ENCODE measurements at regions not wholly inside any gene's neighbourhood (a gene's known extent, or its start where the extent isn't known, plus 50 kb on each side); places are given as distances from the start of the nearest gene placed in this dataset.
"Not testable (repeated sequence)": the region's sequence is repeated elsewhere in the genome, so short reads cannot be mapped to it uniquely, and the experiment has no call there.

DNA sequence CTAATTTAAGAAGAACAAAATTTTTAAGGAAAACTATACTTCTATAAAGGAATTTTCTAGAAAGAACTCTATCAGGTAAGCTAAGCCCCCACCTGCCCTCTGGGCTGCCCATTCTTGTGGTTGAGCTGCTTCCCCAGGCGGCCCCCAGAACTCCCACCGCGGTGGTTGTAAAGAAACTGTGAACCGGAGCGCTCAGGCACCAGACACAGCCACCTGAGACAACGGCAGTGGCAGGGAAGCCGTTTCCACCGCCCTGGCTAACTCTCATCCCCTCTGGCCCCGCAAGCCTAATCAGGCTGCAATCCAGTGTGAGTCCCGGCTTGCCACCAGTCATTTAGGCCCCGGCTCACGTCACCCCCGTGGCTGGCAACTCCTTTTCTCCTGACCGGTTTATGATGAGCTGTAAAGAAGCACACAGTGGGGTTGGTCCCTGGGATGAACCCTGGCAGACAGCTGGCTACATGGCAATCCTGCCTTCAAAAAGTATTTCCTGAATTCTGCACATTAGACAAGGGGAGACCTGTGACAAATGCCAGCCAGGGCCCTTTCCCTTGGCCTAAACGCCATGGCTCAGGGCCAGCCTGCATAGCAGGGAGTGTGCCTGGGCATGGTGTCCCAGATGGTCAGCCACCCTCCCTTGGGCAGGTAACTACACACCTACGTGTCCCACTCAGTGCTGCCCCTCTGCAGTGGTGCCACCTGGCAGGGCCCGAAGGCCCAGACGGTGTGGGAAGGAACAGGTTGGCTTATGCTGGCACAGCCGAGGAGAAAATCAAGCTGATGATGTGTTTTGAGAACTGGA, 63.8 kb upstream of the GPR31 start:
- H3K27ac Mint-ChIP-seq: no peak overlapping the region
- no peaks in the 10 kb centered on the region for H3K36me3 Mint-ChIP-seq
- DNase-seq (ENCODE audit: low spot score in 2 of 2): no peak
- no peak overlapping the region for H3K4me3 Mint-ChIP-seq
- no peak for ATAC-seq
- H3K9me3 Mint-ChIP-seq: no peaks in the 10 kb centered on the region
- no peaks in the 10 kb centered on the region for H3K4me1 Mint-ChIP-seq

DNA sequence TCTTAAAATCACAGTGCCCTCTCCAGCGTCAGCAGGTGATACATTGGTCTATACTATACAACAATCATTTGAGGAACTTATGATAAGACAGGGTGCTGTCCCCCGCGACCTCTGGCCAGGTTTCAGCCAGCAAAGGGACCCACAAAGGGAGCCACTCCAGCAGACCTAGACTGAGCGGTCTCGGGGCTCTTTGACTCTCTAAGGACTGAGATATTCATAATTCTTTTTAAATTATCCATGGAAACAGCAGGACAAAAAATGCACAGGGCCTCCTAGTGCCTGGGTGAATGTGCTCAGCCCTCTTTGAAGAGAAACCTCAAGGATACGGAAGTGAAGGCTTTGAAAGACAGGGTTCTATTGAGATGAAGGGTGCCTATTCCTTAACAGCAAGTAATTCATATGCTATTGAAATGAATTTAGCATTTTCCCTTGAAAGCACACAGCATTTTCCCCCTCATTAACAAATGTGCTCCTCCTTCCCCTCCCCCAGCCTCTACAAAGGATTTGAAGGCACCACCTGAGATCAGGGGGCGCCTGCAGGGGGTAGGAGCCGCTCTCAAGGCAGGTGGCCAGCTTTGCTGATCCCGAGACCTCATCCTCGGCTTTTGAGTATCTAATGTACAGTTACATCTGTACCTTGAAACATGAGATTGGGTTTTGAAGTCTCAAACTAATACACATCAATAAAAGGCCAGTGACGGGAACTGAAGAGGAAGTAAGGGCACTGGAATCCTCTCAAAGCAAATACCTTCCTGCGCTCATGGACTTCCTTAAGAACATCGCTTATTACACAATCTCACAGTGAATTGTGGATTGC, 65.3 kb upstream of the UNC93A start:
- ATAC-seq; H3K4me1 Mint-ChIP-seq; H3K4me3 Mint-ChIP-seq; H3K36me3 Mint-ChIP-seq; H3K9me3 Mint-ChIP-seq; DNase-seq (ENCODE audit: low spot score in 2 of 2); H3K27ac Mint-ChIP-seq: not testable (repeated sequence)

DNA sequence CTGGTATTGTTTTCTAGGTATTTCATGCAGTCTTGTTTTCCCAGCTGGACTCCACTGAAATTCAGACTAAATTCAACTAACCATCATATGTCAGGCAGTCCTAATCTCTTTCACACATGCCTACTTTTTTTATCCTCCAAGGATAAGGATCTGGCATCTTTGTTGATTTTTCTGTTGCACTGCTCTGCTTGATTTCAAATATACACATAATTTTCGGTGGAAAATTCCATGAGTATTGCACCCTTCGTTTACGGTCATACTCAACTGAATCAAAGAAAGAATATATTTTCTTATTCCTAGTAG, 64.8 kb upstream of the UNC93A start:
- Mint-ChIP-seq H3K27ac (no peak overlapping the region), H3K9me3 (no peaks in the 10 kb centered on the region), H3K4me1 (no peaks in the 10 kb centered on the region), H3K36me3 (no peaks in the 10 kb centered on the region), H3K4me3 (no peak overlapping the region)
- DNase-seq (ENCODE audit: low spot score in 2 of 2) (no peak), ATAC-seq (no peak)

DNA sequence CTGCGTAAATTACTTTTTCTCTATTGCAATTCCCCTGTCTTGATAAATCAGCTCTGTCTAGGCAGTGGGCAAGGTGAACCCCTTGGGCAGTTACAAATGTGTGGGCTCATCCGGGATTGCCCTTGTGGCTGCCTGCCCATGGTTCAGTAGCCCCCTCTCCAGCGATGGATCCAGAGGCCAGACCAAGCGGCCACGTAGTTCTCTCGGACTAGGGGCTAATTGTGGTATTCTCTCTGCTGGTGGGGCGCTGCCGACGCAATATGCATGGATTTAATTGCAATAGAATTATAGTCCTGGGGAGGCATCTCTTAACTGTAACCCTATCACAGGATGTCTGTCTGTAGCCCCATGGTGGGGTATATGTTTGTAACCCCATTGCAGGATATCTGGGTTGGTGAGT, 64.3 kb upstream of the UNC93A start:
- Mint-ChIP-seq H3K4me1 (no peaks in the 10 kb centered on the region), H3K4me3 (no peak overlapping the region), H3K36me3 (no peaks in the 10 kb centered on the region), H3K9me3 (no peaks in the 10 kb centered on the region), H3K27ac (no peak overlapping the region)
- ATAC-seq: no peak
- no peak for DNase-seq (ENCODE audit: low spot score in 2 of 2)

DNA sequence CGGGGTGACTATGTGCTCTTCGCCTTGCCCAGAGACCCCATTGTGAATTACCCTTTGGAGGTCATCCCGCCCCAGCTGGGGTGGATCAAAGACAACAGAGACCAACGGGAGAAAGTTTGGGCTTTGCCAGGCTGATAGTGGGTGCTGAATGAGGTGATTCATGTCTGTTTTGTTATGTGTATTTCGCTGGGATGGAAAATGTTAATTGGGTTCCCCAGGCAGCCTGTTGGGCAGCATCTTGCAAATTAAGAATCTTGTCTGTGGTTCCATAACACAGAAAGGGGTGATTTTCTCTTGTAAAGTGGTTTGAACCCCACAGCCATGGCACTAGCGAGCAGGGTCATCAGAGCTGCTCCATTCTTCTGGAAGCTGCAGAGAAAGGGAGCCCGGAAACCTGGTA, 63.1 kb upstream of the UNC93A start:
- no peaks in the 10 kb centered on the region for H3K4me1 Mint-ChIP-seq
- no peak overlapping the region for H3K27ac Mint-ChIP-seq
- H3K9me3 Mint-ChIP-seq: no peaks in the 10 kb centered on the region
- H3K4me3 Mint-ChIP-seq: no peak overlapping the region
- H3K36me3 Mint-ChIP-seq: no peaks in the 10 kb centered on the region
- ATAC-seq (no peak), DNase-seq (ENCODE audit: low spot score in 2 of 2) (no peak)

DNA sequence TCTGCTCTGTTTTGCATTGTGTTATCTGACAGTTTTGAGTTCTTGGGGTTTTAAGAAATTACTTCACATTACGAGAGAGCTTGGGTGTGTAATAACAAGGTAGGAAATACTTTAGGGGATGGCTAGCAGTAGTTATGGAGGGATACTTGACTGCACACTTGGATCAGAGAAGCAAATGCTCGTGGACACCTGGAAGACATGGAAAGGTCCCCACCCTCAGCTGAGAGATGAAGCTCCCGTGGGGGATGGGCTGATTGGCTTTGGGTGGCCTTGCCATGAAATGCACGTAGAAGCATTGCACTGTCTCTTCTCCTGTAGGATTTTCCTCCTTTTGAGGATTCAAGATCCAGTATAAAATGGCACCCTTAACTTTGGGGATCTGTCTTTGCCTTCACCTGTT, 61.5 kb upstream of the UNC93A start:
- Mint-ChIP-seq H3K27ac (no peak overlapping the region), H3K36me3 (no peaks in the 10 kb centered on the region), H3K4me1 (no peaks in the 10 kb centered on the region), H3K4me3 (no peak overlapping the region), H3K9me3 (no peaks in the 10 kb centered on the region)
- ATAC-seq (no peak), DNase-seq (ENCODE audit: low spot score in 2 of 2) (no peak)

DNA sequence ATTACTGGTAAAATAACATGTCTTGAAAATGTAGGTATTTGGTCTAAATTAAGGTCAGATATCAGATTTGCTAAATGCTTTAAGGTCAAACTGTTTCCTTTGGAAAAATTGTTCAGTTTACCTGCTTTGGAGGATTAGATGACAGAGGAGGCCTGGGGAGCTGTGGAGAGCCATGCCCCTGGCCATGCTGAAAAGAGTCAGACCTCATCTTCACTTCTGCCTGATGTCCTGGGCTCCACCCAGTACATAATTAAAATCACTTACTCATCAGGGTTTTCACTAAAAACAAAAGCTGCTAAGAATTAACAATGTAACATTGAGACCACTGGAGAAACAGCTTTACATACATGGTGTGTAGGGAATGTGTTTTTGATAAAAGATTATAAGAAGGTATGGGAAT, 60.8 kb upstream of the UNC93A start:
- no peak for ATAC-seq
- DNase-seq (ENCODE audit: low spot score in 2 of 2): no peak
- Mint-ChIP-seq H3K9me3 (no peaks in the 10 kb centered on the region), H3K27ac (no peak overlapping the region), H3K4me3 (no peak overlapping the region), H3K4me1 (no peaks in the 10 kb centered on the region), H3K36me3 (no peaks in the 10 kb centered on the region)

DNA sequence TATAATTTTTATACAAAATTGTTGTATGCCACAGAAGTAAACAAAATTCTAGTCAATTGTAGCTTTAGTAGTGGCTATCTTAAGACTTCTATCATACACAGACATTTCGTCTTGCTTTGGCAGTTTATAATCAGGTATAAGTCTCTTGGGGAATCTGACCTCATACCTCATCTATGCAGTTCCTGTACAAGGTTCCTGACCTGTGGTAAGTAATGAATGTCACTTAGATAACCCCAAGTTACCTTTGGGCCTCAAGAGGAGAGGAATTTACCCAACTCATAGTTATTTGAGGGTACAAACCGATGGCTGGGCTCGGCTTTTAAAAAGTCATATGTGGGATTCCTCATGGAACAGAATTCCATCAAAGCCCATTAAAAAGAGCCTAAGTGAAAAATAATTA, 58.8 kb upstream of the UNC93A start:
- ATAC-seq (no peak), DNase-seq (ENCODE audit: low spot score in 2 of 2) (no peak)
- no peak overlapping the region for H3K4me3 Mint-ChIP-seq
- H3K27ac Mint-ChIP-seq: no peak overlapping the region
- no peaks in the 10 kb centered on the region for H3K36me3 Mint-ChIP-seq
- H3K4me1 Mint-ChIP-seq: no peaks in the 10 kb centered on the region
- no peaks in the 10 kb centered on the region for H3K9me3 Mint-ChIP-seq

DNA sequence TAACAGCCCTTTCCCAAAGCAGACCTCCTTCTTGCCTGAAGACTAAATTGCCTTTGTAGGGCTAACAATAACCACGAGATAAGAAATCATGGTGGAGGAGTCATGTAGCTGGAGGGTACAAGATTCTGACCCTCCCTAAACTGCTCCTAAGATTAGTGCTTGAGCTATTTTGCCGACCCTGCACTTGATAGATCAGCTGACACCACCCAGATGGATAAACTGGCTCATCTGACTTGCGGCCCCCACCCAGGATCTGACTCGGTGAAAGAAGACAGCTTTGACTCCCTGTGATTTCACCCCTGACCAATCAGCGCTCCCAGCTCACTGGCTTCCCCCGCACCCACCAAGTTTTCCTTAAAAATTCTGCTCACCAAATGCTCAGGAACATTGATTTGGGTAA, 57.6 kb upstream of the UNC93A start:
- Mint-ChIP-seq H3K9me3 (no peaks in the 10 kb centered on the region), H3K27ac (no peak overlapping the region), H3K4me1 (no peaks in the 10 kb centered on the region), H3K4me3 (no peak overlapping the region), H3K36me3 (no peaks in the 10 kb centered on the region)
- ATAC-seq (no peak), DNase-seq (ENCODE audit: low spot score in 2 of 2) (no peak)

DNA sequence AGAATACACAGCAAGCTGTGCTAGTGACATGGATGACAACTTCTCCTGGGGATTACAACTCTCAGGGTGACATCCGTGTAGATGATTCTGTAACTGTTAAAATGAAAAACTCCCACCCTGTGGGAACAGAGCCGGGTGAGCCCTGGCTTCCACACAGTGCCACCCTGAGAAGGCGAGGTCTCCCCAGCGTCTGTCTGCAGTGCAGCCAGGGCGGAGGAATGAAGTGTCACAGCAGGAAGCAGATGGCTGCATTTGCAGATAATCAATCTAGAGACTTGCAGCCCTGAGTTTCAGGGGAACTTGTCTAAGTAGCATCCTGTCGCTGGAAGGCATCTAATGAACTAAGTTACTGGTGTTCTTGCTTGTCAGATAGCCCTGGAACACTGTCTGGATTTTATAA, 56.5 kb upstream of the UNC93A start:
- not testable (repeated sequence) for H3K4me1 Mint-ChIP-seq; H3K9me3 Mint-ChIP-seq; DNase-seq (ENCODE audit: low spot score in 2 of 2); H3K27ac Mint-ChIP-seq; H3K36me3 Mint-ChIP-seq; ATAC-seq; H3K4me3 Mint-ChIP-seq

DNA sequence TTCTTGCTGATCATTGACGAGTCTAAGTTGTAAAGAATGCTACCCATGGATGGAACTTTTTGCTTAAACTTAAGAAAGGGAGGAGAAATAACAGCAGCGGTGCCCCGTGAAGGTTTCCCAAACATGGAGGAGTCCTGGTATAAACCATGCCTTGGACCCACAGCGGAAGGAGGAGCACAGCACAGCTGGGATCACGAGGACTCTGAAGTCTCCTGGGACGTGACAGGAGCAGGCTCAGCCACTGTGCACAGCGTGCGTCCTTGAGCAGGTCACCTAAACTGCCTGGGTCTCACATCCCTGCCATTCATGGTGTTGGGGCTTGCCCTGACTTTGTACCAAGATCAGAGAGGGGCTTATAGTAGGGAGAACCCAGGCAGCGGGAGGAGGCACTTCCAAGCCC, 56.1 kb upstream of the UNC93A start:
- H3K36me3 Mint-ChIP-seq: no peaks in the 10 kb centered on the region
- ATAC-seq (no peak), DNase-seq (ENCODE audit: low spot score in 2 of 2) (no peak)
- H3K4me3 Mint-ChIP-seq: no peak overlapping the region
- no peak overlapping the region for H3K27ac Mint-ChIP-seq
- no peaks in the 10 kb centered on the region for H3K4me1 Mint-ChIP-seq
- H3K9me3 Mint-ChIP-seq: no peaks in the 10 kb centered on the region

DNA sequence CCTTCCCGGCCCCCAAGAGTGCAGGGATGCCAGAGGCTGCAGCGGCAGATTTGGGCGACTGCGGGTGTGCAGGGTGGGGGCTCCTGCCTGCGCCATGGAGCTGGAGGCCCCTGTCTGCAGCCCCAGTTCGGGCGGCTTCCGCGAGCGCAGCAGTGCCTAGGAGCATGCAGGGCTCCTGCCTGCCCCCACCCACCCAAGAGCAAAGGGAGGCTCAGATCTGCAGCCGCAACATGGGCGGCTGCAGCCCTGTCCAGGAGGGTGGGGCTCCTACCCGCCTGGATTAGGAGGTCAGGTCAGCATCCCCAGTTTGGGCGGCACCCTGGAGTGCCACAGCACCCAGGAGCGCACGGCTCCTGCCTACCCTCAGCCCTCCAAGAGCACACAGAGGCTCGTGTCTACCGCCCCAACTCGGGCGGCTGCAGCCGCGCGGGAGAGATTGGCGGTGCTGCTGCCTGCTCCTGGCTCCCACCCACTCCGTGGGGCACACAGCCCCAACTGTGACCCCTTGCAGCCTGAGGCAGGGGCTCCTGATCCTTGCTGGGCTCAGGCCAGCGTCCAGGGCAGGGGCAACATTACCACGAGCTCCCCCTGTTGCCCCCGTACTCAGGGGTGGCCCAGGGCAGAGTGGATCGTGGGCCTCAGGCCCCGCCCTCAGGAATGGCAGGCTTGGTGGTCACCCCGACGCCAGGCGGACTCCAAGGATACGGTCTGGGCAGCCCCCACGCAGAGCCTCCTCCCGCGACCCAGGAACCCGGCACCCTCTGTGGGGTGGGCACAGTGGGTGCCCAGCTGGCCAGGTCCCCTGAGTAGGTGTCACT, 55.5 kb upstream of the UNC93A start:
- H3K36me3 Mint-ChIP-seq: no peaks in the 10 kb centered on the region
- no peak for ATAC-seq
- H3K4me1 Mint-ChIP-seq: no peaks in the 10 kb centered on the region

DNA sequence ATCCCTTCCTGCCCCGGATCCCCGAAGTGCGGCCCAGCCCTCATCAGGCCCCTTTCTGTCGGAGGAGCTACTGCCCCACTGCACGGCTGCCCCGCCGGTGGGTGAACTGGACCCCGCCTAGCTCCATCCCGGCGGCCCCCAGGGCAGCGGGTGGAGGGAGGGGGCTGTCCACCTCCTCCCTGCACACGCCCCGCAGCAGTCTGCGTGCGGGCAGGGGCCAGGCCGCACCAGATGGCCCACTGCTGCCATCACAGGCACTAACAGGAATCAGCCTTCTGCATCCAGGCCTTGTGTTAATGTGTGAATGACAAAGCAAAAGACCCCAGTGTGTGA, 54.9 kb upstream of the UNC93A start:
- Mint-ChIP-seq H3K27ac (no peak overlapping the region), H3K9me3 (no peaks in the 10 kb centered on the region), H3K4me1 (no peaks in the 10 kb centered on the region), H3K36me3 (no peaks in the 10 kb centered on the region), H3K4me3 (no peak overlapping the region)
- no peak for ATAC-seq
- DNase-seq (ENCODE audit: low spot score in 2 of 2): no peak

More for the DNA sequence above, 55.5 kb upstream of the UNC93A start:
- DNase-seq (ENCODE audit: low spot score in 2 of 2): no peak
- no peaks in the 10 kb centered on the region for H3K9me3 Mint-ChIP-seq
- H3K27ac Mint-ChIP-seq: no peak overlapping the region
- no peak overlapping the region for H3K4me3 Mint-ChIP-seq

DNA sequence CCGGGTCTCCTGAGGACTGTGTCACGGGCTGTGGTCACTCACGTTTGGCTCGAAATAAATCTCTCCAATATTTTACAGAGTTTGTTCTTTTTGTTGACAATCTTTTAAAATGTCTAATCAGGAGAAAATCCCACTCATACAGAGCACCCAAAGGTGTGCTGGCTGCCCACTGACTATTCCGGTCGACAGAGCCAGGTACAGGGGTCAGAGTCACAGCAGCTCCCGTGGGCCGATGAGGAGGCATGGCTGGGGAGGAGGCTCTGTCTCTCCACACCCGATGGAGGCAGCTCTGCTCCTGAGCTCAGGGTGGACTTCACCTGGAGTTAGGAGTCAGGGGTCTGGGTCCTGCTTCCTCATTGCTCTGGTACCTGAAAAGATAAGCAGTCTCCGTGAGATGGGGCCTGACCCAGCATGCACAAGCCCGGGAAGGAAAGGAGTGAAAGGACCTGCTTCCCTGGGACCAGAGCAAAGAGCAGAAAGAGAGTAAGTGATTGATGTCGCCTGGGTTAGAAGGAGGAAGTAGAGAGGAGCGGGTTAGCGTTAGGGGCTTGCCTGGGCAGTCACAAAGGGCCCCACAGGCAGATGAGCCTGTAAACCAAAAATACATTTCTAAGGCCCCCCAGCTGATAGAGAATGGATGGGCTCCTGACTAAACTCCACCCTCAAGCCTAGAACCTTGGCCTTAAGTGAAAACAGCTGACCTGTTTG, 53.5 kb upstream of the UNC93A start:
- H3K9me3 Mint-ChIP-seq: no peaks in the 10 kb centered on the region
- DNase-seq (ENCODE audit: low spot score in 2 of 2): no peak
- no peaks in the 10 kb centered on the region for H3K36me3 Mint-ChIP-seq
- no peak overlapping the region for H3K4me3 Mint-ChIP-seq
- no peak overlapping the region for H3K27ac Mint-ChIP-seq
- no peaks in the 10 kb centered on the region for H3K4me1 Mint-ChIP-seq
- ATAC-seq: no peak

DNA sequence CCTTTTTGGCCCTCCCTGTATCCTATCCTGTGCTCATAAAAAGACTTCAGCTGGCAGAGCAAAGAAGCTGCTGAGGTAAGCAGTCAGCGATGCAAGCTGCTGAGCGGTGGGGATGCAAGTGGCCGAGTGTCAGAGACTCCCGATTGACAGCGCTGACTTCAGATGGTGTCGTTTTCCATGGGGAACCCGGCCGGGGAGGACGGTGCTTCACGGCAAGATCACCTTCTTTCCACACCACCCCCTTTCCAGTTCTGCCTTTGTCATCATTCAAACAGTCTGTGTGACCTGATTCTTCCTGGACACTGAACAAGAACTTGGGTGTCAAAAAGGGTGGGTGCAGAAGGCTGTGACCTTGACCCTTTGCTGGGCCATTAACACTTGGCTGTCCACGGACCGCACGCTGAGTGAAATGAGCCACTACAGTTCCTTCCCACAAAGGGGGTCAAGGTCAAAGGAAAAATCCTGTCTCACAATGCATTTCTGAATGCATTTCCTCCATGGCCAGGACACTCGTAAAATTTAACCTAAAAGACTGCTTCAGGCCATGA, 52.9 kb upstream of the UNC93A start:
- no peak for DNase-seq (ENCODE audit: low spot score in 2 of 2)
- no peaks in the 10 kb centered on the region for H3K9me3 Mint-ChIP-seq
- H3K27ac Mint-ChIP-seq: no peak overlapping the region
- no peaks in the 10 kb centered on the region for H3K4me1 Mint-ChIP-seq
- H3K4me3 Mint-ChIP-seq: no peak overlapping the region
- no peak for ATAC-seq
- H3K36me3 Mint-ChIP-seq: no peaks in the 10 kb centered on the region

All from stimulated activated effector memory CD8-positive, alpha-beta T cell treated with anti-CD3 and anti-CD28 coated beads, Interleukin-12 subunit alpha, Interleukin-12 subunit beta, amount 100 ng/mL, for 72 hours (primary cell).